WERI-Rb-1 (cell line): ENCODE measurements at regions not wholly inside any gene's neighbourhood (a gene's known extent, or its start where the extent isn't known, plus 50 kb on each side); places are given as distances from the start of the nearest gene placed in this dataset.

ENCODE experiments used
- DNase-seq: peaks from one replicate; pipeline ENCODE4 v3.0.0-alpha.2; 2020
- H3K27ac ChIP-seq: fragments of 250-450 bp; sonication (Bioruptor Pico); 2 replicates; pipeline ENCODE4 v1.5.1; 2020; ENCODE audit warnings: mild to moderate bottlenecking, moderate library complexity
- H3K27me3 ChIP-seq: fragments of 250-450 bp; sonication (Bioruptor Pico); 2 replicates; pipeline ENCODE4 v1.5.1; 2021; ENCODE audit warnings: mild to moderate bottlenecking, low read depth, moderate library complexity; ENCODE audit not compliant: insufficient read depth, severe bottlenecking
- H3K36me3 ChIP-seq: fragments of 250-450 bp; sonication (Bioruptor Pico); 2 replicates; pipeline ENCODE4 v1.5.1; 2020; ENCODE audit warnings: mild to moderate bottlenecking, moderate library complexity
- H3K4me3 ChIP-seq: 2 replicates; pipeline ENCODE4 v1.5.1; 2011; ENCODE audit warnings: low read depth, mild to moderate bottlenecking, control low read depth, low read length
- H3K9me3 ChIP-seq: fragments of 250-450 bp; sonication (Bioruptor Pico); 2 replicates; pipeline ENCODE4 v1.5.1; 2021; ENCODE audit warnings: mild to moderate bottlenecking, moderate library complexity; ENCODE audit not compliant: severe bottlenecking
- TF ChIP-seq, protein P1 (sequence below): IDR thresholded peaks from 2 replicates; pipeline ENCODE4 v1.5.1; 2011; ENCODE audit warnings: low read depth, mild to moderate bottlenecking, control low read depth, inconsistent platforms, low read length

DNA sequence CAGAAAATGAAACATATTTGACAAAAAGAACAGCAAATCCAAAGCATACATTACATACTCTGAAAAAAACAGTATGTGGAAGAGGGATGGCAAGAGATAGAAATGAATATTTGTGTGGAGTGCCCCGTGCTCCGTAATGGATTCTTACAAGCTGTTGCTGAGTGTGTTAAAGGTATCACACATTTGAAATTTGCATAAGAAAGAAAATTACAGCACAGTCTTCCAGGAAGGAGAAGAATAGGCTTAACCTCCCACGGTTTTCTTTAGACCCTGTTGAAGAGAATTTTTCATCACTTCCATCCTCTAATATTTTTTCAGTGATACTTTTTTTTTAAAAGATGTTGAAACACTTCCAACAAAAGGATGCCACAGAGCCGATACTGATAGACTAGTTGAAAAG, 1489.4 kb downstream of the RAPGEF2 start:
- no peaks in the 10 kb centered on the region for H3K36me3 ChIP-seq
- no peaks in the 10 kb centered on the region for H3K27me3 ChIP-seq
- no peak overlapping the region for H3K27ac ChIP-seq
- TF ChIP-seq, protein P1, sequence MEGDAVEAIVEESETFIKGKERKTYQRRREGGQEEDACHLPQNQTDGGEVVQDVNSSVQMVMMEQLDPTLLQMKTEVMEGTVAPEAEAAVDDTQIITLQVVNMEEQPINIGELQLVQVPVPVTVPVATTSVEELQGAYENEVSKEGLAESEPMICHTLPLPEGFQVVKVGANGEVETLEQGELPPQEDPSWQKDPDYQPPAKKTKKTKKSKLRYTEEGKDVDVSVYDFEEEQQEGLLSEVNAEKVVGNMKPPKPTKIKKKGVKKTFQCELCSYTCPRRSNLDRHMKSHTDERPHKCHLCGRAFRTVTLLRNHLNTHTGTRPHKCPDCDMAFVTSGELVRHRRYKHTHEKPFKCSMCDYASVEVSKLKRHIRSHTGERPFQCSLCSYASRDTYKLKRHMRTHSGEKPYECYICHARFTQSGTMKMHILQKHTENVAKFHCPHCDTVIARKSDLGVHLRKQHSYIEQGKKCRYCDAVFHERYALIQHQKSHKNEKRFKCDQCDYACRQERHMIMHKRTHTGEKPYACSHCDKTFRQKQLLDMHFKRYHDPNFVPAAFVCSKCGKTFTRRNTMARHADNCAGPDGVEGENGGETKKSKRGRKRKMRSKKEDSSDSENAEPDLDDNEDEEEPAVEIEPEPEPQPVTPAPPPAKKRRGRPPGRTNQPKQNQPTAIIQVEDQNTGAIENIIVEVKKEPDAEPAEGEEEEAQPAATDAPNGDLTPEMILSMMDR, result no peak
- H3K9me3 ChIP-seq, result no peaks in the 10 kb centered on the region
- H3K4me3 ChIP-seq, result no peak overlapping the region
- no peak for DNase-seq

GRCh38 chr4:160595646-160596045, 1492.8 kb downstream of the RAPGEF2 start:
- H3K36me3 ChIP-seq, result no peaks in the 10 kb centered on the region
- no peak for DNase-seq

DNA sequence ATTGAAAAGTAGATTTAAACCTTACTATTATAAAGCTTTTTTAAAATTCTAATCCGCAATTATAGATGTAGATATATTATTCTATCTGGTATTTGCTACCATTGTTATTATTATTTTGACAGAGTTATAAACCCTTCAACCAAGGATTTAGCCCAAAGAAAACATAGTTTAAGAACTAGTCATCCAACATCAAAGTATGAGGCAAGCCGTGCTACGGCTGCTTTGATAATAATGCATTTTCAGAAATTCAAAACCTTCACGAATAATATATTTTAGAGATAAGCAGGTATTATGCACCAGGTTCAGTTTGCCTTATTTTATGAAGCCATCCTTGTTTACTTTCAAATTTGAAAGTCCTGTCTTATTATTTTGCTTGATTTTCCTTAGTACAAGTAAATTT, 1501.7 kb downstream of the RAPGEF2 start:
- no peaks in the 10 kb centered on the region for H3K36me3 ChIP-seq
- TF ChIP-seq, protein P1, result no peak
- no peaks in the 10 kb centered on the region for H3K27me3 ChIP-seq
- DNase-seq, result no peak
- H3K4me3 ChIP-seq, result no peak overlapping the region
- no peak overlapping the region for H3K27ac ChIP-seq
- no peaks in the 10 kb centered on the region for H3K9me3 ChIP-seq

More at GRCh38 chr4:160595646-160596045, 1492.8 kb downstream of the RAPGEF2 start:
- H3K27me3 ChIP-seq, result no peaks in the 10 kb centered on the region
- H3K27ac ChIP-seq, result no peak overlapping the region
- H3K4me3 ChIP-seq, result no peak overlapping the region
- H3K9me3 ChIP-seq, result no peaks in the 10 kb centered on the region
- TF ChIP-seq, protein P1, result no peak

DNA sequence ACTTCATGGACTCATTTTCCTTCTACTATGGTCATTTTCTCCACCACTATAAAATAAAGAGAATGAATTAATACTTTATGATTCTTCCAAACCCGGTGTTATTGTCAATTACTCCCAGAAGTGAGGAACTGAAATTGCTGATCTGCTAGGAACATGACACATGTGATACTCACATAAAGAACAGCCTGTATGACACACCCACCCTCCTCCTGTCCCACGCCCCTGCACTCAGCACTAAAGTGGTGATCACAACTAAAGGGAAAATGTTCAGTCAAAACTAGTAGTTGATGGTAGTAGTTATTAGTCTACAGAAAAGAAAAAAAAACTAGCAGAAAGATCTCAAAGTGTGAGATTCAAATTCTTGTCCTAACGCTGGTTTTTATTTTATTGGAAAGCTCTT, 1508.3 kb downstream of the RAPGEF2 start:
- H3K4me3 ChIP-seq, result no peak overlapping the region

GRCh38 chr4:160631044-160631443, 1528.2 kb downstream of the RAPGEF2 start:
- TF ChIP-seq, protein P1, result no peak
- no peaks in the 10 kb centered on the region for H3K36me3 ChIP-seq
- H3K4me3 ChIP-seq, result no peak overlapping the region
- H3K9me3 ChIP-seq, result no peaks in the 10 kb centered on the region
- no peaks in the 10 kb centered on the region for H3K27me3 ChIP-seq
- no peak for DNase-seq
- H3K27ac ChIP-seq, result no peak overlapping the region

More for the DNA sequence above, 1508.3 kb downstream of the RAPGEF2 start:
- TF ChIP-seq, protein P1, result no peak
- H3K27me3 ChIP-seq, result no peaks in the 10 kb centered on the region
- H3K36me3 ChIP-seq, result no peaks in the 10 kb centered on the region
- no peak for DNase-seq
- no peaks in the 10 kb centered on the region for H3K9me3 ChIP-seq
- no peak overlapping the region for H3K27ac ChIP-seq

DNA sequence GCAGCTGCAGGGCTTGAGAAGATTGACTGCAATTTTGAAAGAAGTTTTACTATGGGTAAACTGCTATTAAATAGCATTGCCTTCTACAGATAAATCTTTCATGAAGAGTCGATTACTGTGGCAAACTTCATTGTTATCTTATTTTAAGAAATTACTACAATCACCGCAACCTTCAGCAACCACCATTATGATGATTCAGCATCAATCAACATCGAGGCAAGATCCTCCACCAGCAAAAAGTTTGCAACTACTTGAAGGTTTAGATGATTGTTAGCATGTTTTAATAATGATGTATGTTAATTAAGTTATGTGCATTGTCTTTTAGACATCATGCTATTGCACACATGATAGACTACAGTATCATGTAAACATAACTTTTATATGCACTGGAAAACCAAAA, 1511.0 kb downstream of the FSTL5 start:
- no peaks in the 10 kb centered on the region for H3K27me3 ChIP-seq
- TF ChIP-seq, protein P1, result no peak
- H3K36me3 ChIP-seq, result no peaks in the 10 kb centered on the region
- no peak overlapping the region for H3K27ac ChIP-seq
- DNase-seq, result no peak
- no peaks in the 10 kb centered on the region for H3K9me3 ChIP-seq
- H3K4me3 ChIP-seq, result no peak overlapping the region
